H1 (cell line): ENCODE measurements at regions not wholly inside any gene's neighbourhood (a gene's known extent, or its start where the extent isn't known, plus 50 kb on each side); places are given as distances from the start of the nearest gene placed in this dataset.

Experiments used
- CTCF ChIA-PET: fragments of 300-600 bp; sonication (Branson Sonifier 250); formaldehyde crosslinking; loops from one replicate; lab custom pipeline; 2021; ENCODE audit not compliant: partially characterized antibody; lab: Charles Lee
- POLR2A ChIA-PET: fragments of 300-600 bp; sonication (Branson Sonifier 250); formaldehyde crosslinking; loops from one replicate; lab custom pipeline; 2021; ENCODE audit warnings: inconsistent platforms; ENCODE audit not compliant: partially characterized antibody; lab: Charles Lee
- DNase-seq, 2 experiments: peaks; one replicate each; pipeline versions ENCODE4 v3.0.0 to v3.0.0-alpha.2; 2010 to 2022; ENCODE audit warnings: low spot score in 2 of 2, low read depth in 1 of 2, mixed read lengths in 1 of 2
- FAIRE-seq: peaks from 2 replicates; lab custom pipeline; 2011; peaks lifted over from hg19 to GRCh38; lab: Jason Lieb, UNC
- H2AFZ ChIP-seq: 2 replicates; pipeline ENCODE4 v1.8.1; 2012; ENCODE audit warnings: low read length, inconsistent platforms
- H2AK5ac ChIP-seq: 2 replicates; pipeline ENCODE4 v1.6.1; 2013; ENCODE audit warnings: low read depth, low read length
- H2BK120ac ChIP-seq: replicated peaks from 2 replicates; pipeline ENCODE3; 2013; ENCODE audit warnings: low read depth, low read length, inconsistent platforms
- H2BK12ac ChIP-seq: 2 replicates; pipeline ENCODE4 v1.6.1; 2013; ENCODE audit warnings: low read depth, low read length
- H2BK15ac ChIP-seq: 2 replicates; pipeline ENCODE4 v1.6.1; 2013; ENCODE audit warnings: low read length
- H2BK20ac ChIP-seq: 2 replicates; pipeline ENCODE4 v1.6.1; 2013; ENCODE audit warnings: low read length
- H2BK5ac ChIP-seq: 2 replicates; pipeline ENCODE4 v1.6.1; 2013; ENCODE audit warnings: low read depth, low read length
- H3K14ac ChIP-seq: 2 replicates; pipeline ENCODE4 v1.6.1; 2013; ENCODE audit warnings: inconsistent platforms; ENCODE audit not compliant: insufficient read length
- H3K18ac ChIP-seq: 2 replicates; pipeline ENCODE4 v1.6.1; 2013; ENCODE audit warnings: low read length; ENCODE audit errors: extremely low read depth
- H3K23ac ChIP-seq: 2 replicates; pipeline ENCODE4 v1.6.1; 2013; ENCODE audit warnings: inconsistent platforms; ENCODE audit not compliant: insufficient read length
- H3K23me2 ChIP-seq: 2 replicates; pipeline ENCODE4 v1.6.1; 2013; ENCODE audit warnings: low read depth, low read length
- H3K27ac ChIP-seq: 2 replicates; pipeline ENCODE4 v1.6.1; 2011; ENCODE audit warnings: low read depth, low read length, inconsistent platforms
- H3K27me3 ChIP-seq, 4 experiments: replicated peaks in 1 of 4; 1 replicate in 1 of 4; 2 replicates in 3 of 4; pipeline versions ENCODE4 v1.6.1 to v1.8.1; 2011 to 2013; ENCODE audit warnings: low read length in 3 of 4, mild to moderate bottlenecking in 3 of 4, inconsistent platforms in 2 of 4, mixed read lengths in 2 of 4, moderate library complexity in 1 of 4; ENCODE audit not compliant: control insufficient read depth in 3 of 4, insufficient read depth in 3 of 4; ENCODE audit errors: extremely low read depth in 1 of 4
- H3K36me3 ChIP-seq, 4 experiments: 2 replicates each; pipeline versions ENCODE4 v1.6.1 to v1.8.1; 2011 to 2013; ENCODE audit warnings: mild to moderate bottlenecking in 4 of 4, low read length in 3 of 4, moderate library complexity in 2 of 4, control low read depth in 1 of 4, inconsistent platforms in 1 of 4; ENCODE audit not compliant: insufficient read depth in 4 of 4, control insufficient read depth in 2 of 4
- H3K4ac ChIP-seq: replicated peaks from 2 replicates; pipeline ENCODE3; 2013; ENCODE audit warnings: low read length, low read depth, mixed read lengths, inconsistent platforms; ENCODE audit not compliant: insufficient read length
- H3K4me1 ChIP-seq, 4 experiments: replicated peaks in 1 of 4; 1 replicate in 1 of 4; 2 replicates in 3 of 4; pipeline versions ENCODE4 v1.6.1 to v1.8.1; 2011 to 2013; ENCODE audit warnings: low read length in 3 of 4, inconsistent platforms in 2 of 4, mixed read lengths in 1 of 4; ENCODE audit not compliant: insufficient read depth in 4 of 4, control insufficient read depth in 3 of 4
- H3K4me2 ChIP-seq, 2 experiments: 2 replicates each; pipeline versions ENCODE4 v1.6.1 to v1.8.1; 2011 to 2013; ENCODE audit warnings: low read depth in 2 of 2, low read length in 2 of 2, control low read depth in 1 of 2, inconsistent platforms in 1 of 2, mild to moderate bottlenecking in 1 of 2; ENCODE audit not compliant: insufficient read depth in 1 of 2
- H3K4me3 ChIP-seq, 4 experiments: fragments of 200-600, 300-600 bp in 1 of 4; sonication (generic), shearing (Covaris generic), sonication (Bioruptor Twin) in 1 of 4; 2 replicates each; pipeline versions ENCODE4 v1.5.1 to v1.8.1; 2011 to 2016; ENCODE audit warnings: low read length in 4 of 4, low read depth in 3 of 4, control low read depth in 2 of 4, inconsistent platforms in 2 of 4, mild to moderate bottlenecking in 2 of 4, mixed read lengths in 1 of 4, moderate library complexity in 1 of 4; ENCODE audit not compliant: insufficient read depth in 2 of 4; ENCODE audit errors: extremely low read depth in 1 of 4
- H3K56ac ChIP-seq: replicated peaks from 2 replicates; pipeline ENCODE3; 2013; ENCODE audit warnings: low read depth, mild to moderate bottlenecking, mixed read lengths, low read length, inconsistent platforms; ENCODE audit not compliant: insufficient read length
- H3K79me1 ChIP-seq: 2 replicates; pipeline ENCODE4 v1.6.1; 2013; ENCODE audit warnings: low read depth, low read length, control low read depth
- H3K79me2 ChIP-seq, 2 experiments: 2 replicates each; pipeline versions ENCODE4 v1.6.1 to v1.8.1; 2012 to 2013; ENCODE audit warnings: low read length in 2 of 2, mild to moderate bottlenecking in 2 of 2, inconsistent platforms in 1 of 2; ENCODE audit not compliant: insufficient read depth in 2 of 2, control insufficient read depth in 1 of 2
- H3K9ac ChIP-seq, 4 experiments: replicated peaks in 1 of 4; 1 replicate in 1 of 4; 2 replicates in 3 of 4; pipeline versions ENCODE4 v1.6.1 to v1.8.1; 2011 to 2013; ENCODE audit warnings: low read depth in 3 of 4, low read length in 3 of 4, control low read depth in 2 of 4, mild to moderate bottlenecking in 2 of 4, moderate library complexity in 2 of 4, inconsistent platforms in 1 of 4; ENCODE audit errors: extremely low read depth in 1 of 4
- H3K9me3 ChIP-seq, 2 experiments: 2 replicates each; pipeline versions ENCODE4 v1.6.1 to v1.8.1; 2012 to 2013; ENCODE audit warnings: mild to moderate bottlenecking in 2 of 2, moderate library complexity in 2 of 2, control low read depth in 1 of 2, inconsistent platforms in 1 of 2, low read depth in 1 of 2, low read length in 1 of 2, mixed read lengths in 1 of 2; ENCODE audit not compliant: insufficient read depth in 2 of 2
- H4K20me1 ChIP-seq, 2 experiments: replicated peaks in 1 of 2; 2 replicates each; pipeline versions ENCODE3 to v1.8.1; 2011 to 2013; ENCODE audit warnings: inconsistent platforms in 2 of 2, low read length in 2 of 2, mild to moderate bottlenecking in 1 of 2; ENCODE audit not compliant: insufficient read depth in 2 of 2, control insufficient read depth in 1 of 2
- H4K5ac ChIP-seq: 2 replicates; pipeline ENCODE4 v1.6.1; 2013; ENCODE audit warnings: low read length, low read depth, mixed read lengths, inconsistent platforms; ENCODE audit not compliant: insufficient read length
- H4K8ac ChIP-seq: 2 replicates; pipeline ENCODE4 v1.8.0; 2013; ENCODE audit warnings: mild to moderate bottlenecking, moderate library complexity, low read length, inconsistent platforms; ENCODE audit not compliant: insufficient read depth; ENCODE audit errors: extremely low read depth
- H4K91ac ChIP-seq: replicated peaks from 2 replicates; pipeline ENCODE3; 2013; ENCODE audit warnings: low read length, mixed read lengths, inconsistent platforms; ENCODE audit not compliant: insufficient read length
- ASH2L ChIP-seq: fragments of 200-600, 300-600 bp; sonication (generic); IDR thresholded peaks from one replicate; pipeline ENCODE4 v1.7.1; 2017; ENCODE audit warnings: low read length
- BRCA1 ChIP-seq: IDR thresholded peaks from 2 replicates; pipeline ENCODE4 v1.6.1; 2012; ENCODE audit warnings: low read depth, low read length, improper control_type of control experiment
- CHD2 ChIP-seq: IDR thresholded peaks from 2 replicates; pipeline ENCODE4 v1.6.1; 2012; ENCODE audit warnings: low read length, improper control_type of control experiment
- KDM5A ChIP-seq: fragments of 200-600 bp; IDR thresholded peaks from 2 replicates; pipeline ENCODE4 v1.7.1; 2012; ENCODE audit warnings: mild to moderate bottlenecking, low read length, inconsistent platforms, mixed read lengths
- SAP30 ChIP-seq: fragments of 300-600 bp; sonication (generic); IDR thresholded peaks from 2 replicates; pipeline ENCODE4 v1.7.1; 2012; ENCODE audit warnings: low read length, moderate library complexity, mild to moderate bottlenecking, inconsistent platforms; ENCODE audit not compliant: insufficient read depth, insufficient replicate concordance
- SIRT6 ChIP-seq: IDR thresholded peaks from one replicate; pipeline ENCODE4 v1.7.1; 2012; ENCODE audit warnings: low read length, inconsistent platforms
- SP2 ChIP-seq: IDR thresholded peaks from 2 replicates; pipeline ENCODE4 v1.6.1; 2012; ENCODE audit warnings: mild to moderate bottlenecking, low read length, inconsistent platforms
- SUZ12 ChIP-seq: fragments of 200-600 bp; sonication (generic); IDR thresholded peaks from 2 replicates; pipeline ENCODE4 v1.6.1; 2012; ENCODE audit warnings: mild to moderate bottlenecking, inconsistent platforms, low read length, moderate library complexity, mixed read lengths
- TAF1 ChIP-seq: IDR thresholded peaks from 2 replicates; pipeline ENCODE4 v1.6.1; 2011; ENCODE audit warnings: mild to moderate bottlenecking, low read depth, low read length
- TF ChIP-seq, protein P1 (sequence below): IDR thresholded peaks from 2 replicates; pipeline ENCODE4 v1.6.1; 2012; ENCODE audit warnings: inconsistent platforms
- TF ChIP-seq, protein P2 (sequence below): IDR thresholded peaks from 2 replicates; pipeline ENCODE4 v1.6.1; 2012; ENCODE audit warnings: low read length, inconsistent platforms

DNA sequence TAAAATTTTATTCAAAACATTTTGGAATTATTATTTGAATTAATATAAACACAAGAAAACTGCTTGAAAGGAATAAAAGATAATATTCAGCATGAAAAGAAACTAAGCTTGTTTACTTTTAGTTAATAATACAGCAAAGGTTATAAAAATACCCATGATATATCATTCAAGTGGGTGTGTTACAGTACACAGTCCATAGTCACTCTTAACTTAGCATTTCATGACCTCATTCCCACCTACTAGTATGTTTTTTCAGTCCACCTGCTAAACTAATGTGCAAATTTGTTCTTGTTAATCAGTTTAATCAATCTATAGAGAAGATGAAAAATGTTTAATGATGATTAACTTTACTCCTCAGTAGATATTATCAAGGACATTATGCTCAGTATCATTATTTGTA is 841.4 kb upstream of the EPHA7 start:
- Histone ChIP-seq H3K18ac (no peak overlapping the region), H4K91ac (no peak overlapping the region), H4K20me1 (no peaks in the 10 kb centered on the region), H3K23ac (no peak overlapping the region), H2AFZ (no peak overlapping the region), H2BK12ac (no peak overlapping the region), H3K79me1 (no peaks in the 10 kb centered on the region), H3K9ac (no peak overlapping the region), H2BK15ac (no peak overlapping the region), H3K14ac (no peak overlapping the region), H3K4me2 (no peak overlapping the region), H4K8ac (no peak overlapping the region), H4K5ac (no peak overlapping the region), H3K9me3 (no peaks in the 10 kb centered on the region), H3K4me1 (no peaks in the 10 kb centered on the region), H3K27me3 (no peaks in the 10 kb centered on the region), H3K4ac (no peak overlapping the region), H3K36me3 (no peaks in the 10 kb centered on the region), H2BK20ac (no peak overlapping the region), H2BK120ac (no peak overlapping the region), H2BK5ac (no peak overlapping the region), H2AK5ac (no peak overlapping the region), H3K27ac (no peak overlapping the region), H3K56ac (no peak overlapping the region), H3K4me3 (no peak overlapping the region), H3K79me2 (no peaks in the 10 kb centered on the region), H3K23me2 (no peaks in the 10 kb centered on the region)
- DNase-seq (no peak), FAIRE-seq (no peak)
- TF ChIP-seq SIRT6 (no peak), KDM5A (no peak), SUZ12 (no peak), BRCA1 (no peak), CHD2 (no peak), SAP30 (no peak), TAF1 (no peak), SP2 (no peak), ASH2L (no peak)
- TF ChIP-seq, protein P1, sequence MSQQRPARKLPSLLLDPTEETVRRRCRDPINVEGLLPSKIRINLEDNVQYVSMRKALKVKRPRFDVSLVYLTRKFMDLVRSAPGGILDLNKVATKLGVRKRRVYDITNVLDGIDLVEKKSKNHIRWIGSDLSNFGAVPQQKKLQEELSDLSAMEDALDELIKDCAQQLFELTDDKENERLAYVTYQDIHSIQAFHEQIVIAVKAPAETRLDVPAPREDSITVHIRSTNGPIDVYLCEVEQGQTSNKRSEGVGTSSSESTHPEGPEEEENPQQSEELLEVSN: no peak
- TF ChIP-seq, protein P2, sequence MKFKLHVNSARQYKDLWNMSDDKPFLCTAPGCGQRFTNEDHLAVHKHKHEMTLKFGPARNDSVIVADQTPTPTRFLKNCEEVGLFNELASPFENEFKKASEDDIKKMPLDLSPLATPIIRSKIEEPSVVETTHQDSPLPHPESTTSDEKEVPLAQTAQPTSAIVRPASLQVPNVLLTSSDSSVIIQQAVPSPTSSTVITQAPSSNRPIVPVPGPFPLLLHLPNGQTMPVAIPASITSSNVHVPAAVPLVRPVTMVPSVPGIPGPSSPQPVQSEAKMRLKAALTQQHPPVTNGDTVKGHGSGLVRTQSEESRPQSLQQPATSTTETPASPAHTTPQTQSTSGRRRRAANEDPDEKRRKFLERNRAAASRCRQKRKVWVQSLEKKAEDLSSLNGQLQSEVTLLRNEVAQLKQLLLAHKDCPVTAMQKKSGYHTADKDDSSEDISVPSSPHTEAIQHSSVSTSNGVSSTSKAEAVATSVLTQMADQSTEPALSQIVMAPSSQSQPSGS: no peak
- CTCF ChIA-PET: no interaction called here
- POLR2A ChIA-PET: no interaction called here
